LNCAP (cell line): ENCODE measurements at regions not wholly inside any gene's neighbourhood (a gene's known extent, or its start where the extent isn't known, plus 50 kb on each side); places are given as distances from the start of the nearest gene placed in this dataset.

Experiments
- TF ChIP-seq, protein P1 (sequence below): fragments of 450-650 bp; IDR thresholded peaks from 2 replicates; pipeline ENCODE4 v1.5.1; 2017; ENCODE audit warnings: mild to moderate bottlenecking

- TF ChIP-seq, protein P1, sequence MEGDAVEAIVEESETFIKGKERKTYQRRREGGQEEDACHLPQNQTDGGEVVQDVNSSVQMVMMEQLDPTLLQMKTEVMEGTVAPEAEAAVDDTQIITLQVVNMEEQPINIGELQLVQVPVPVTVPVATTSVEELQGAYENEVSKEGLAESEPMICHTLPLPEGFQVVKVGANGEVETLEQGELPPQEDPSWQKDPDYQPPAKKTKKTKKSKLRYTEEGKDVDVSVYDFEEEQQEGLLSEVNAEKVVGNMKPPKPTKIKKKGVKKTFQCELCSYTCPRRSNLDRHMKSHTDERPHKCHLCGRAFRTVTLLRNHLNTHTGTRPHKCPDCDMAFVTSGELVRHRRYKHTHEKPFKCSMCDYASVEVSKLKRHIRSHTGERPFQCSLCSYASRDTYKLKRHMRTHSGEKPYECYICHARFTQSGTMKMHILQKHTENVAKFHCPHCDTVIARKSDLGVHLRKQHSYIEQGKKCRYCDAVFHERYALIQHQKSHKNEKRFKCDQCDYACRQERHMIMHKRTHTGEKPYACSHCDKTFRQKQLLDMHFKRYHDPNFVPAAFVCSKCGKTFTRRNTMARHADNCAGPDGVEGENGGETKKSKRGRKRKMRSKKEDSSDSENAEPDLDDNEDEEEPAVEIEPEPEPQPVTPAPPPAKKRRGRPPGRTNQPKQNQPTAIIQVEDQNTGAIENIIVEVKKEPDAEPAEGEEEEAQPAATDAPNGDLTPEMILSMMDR: no peak
Measured at GRCh38 chr2:118709786-118710185, 137.7 kb downstream of the EN1 start.

DNA sequence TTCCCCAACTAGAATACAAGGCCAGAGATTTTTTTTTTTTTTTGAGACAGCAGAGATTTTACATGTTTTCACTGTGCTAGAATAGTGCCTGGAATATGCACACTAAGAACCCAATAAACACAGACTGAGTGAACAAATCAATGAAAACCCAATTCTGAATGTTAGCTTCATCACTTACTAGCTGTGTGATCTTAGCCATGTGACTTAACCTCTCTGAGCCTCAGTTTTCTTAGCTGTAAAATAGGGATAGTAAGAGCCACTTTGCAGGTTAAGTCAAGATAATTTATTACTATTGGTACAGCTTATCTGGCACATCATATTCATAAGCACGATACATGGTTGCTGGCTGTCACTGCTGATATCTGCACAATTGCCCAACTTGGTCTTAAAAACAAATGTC, 140.6 kb downstream of the EN1 start:
- TF ChIP-seq, protein P1: no peak

DNA sequence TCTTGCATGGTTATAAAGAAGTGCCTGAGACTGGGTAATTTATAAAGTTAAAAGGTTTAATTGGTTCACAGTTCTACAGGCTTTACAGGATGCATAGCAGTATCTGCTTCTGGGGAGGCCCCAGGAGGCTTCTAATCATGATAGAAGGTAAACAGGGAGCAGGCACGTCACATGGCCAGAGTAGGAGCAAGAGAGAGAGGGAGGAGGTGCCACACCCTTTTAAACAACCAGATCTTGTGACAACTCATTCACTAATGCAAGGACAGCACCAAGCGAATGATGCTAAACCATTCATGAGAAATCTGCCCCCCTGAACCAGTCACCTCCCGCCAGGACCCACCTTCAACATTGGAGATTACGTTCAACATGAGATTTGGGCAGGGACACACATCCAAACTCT, 141.1 kb downstream of the EN1 start:
- TF ChIP-seq, protein P1: no peak

DNA sequence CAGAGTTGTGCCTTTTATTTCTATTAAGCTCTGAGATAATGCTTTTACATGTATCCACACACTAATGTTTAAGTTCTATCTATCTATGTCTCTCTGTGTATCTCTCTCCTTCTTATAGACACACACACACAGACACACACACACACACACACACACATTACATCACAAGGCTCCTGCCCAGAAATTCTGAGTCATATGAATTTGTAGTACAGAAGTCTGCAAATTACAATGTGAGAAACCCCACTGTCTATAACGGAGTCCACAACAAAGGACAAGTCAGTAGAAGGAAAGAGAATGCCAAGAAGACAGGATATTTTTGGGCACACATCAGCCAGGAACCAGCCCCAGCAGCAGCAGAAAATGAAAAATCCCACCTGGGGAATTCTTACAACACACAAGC, 142.4 kb downstream of the EN1 start:
- TF ChIP-seq, protein P1: no peak

DNA sequence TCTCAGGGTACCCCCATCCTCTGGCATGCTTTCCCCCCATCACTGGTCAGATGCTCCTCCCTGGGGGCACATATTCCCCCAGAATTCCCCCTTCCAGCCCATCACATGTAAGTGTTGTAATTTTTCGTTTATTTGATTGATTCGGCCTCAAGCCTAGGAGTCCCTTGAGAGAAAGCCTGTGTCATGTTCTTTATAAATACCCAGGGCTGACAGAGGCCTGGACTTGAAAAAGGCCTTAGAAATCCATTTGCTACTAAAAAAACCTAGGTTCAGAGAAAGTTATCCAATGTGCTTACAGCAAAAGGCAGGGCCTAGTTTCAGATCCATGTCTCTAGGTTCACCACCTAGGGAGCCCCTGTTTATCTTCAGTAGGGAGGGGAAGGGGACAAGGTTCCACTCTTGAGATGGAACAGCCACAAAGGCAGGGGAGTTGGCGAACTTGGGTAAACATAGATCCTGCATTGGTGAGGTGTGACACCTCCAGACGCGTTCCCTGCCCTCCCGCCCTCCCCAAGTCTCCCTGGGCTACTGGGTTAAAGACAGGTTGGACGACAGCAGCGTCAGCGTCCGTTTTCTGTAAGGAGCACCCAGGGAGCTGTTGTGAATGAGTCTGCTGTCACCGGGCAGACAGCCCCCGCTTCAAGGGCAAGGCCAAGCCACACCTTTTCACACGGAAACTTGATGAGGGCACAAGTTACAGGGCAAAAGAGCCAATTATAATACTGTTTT, 147.8 kb downstream of the EN1 start:
- TF ChIP-seq, protein P1: no peak

GRCh38 chr2:118698564-118698963, 148.9 kb downstream of the EN1 start:
- TF ChIP-seq, protein P1: no peak

GRCh38 chr2:118697781-118698180, 149.7 kb downstream of the EN1 start:
- TF ChIP-seq, protein P1: no peak
